ENCODE measurements at regions not wholly inside any gene's neighbourhood (a gene's known extent, or its start where the extent isn't known, plus 50 kb on each side); places are given as distances from the start of the nearest gene placed in this dataset.

GRCh38 chr3:152037297-152037696 is 163.9 kb downstream of the SUCNR1 start:
- no peak for TF ChIP-seq CTCF (conservative IDR thresholded peaks at IDR 0.05; ENCODE audit: control insufficient read depth, insufficient read depth, low read depth, low read length)
- DNase-seq (ENCODE audit: low read depth), result no peak
- H3K4me3 ChIP-seq (ENCODE audit: control insufficient read depth, low read depth, low read length), result no peak overlapping the region

GRCh38 chr3:152037953-152038352 is 164.5 kb downstream of the SUCNR1 start:
- H3K4me3 ChIP-seq (ENCODE audit: control insufficient read depth, low read depth, low read length), result no peak overlapping the region
- TF ChIP-seq CTCF (conservative IDR thresholded peaks at IDR 0.05; ENCODE audit: control insufficient read depth, insufficient read depth, low read depth, low read length), result no peak
- DNase-seq (ENCODE audit: low read depth), result peak; percentile 18

- DNase-seq (ENCODE audit: low read depth), result no peak
- no peak for TF ChIP-seq CTCF (conservative IDR thresholded peaks at IDR 0.05; ENCODE audit: control insufficient read depth, insufficient read depth, low read depth, low read length)
- no peak overlapping the region for H3K4me3 ChIP-seq (ENCODE audit: control insufficient read depth, low read depth, low read length)
Observed at GRCh38 chr3:152038490-152038889, 165.0 kb downstream of the SUCNR1 start.

- no peak overlapping the region for H3K4me3 ChIP-seq (ENCODE audit: control insufficient read depth, low read depth, low read length)
- TF ChIP-seq CTCF (conservative IDR thresholded peaks at IDR 0.05; ENCODE audit: control insufficient read depth, insufficient read depth, low read depth, low read length), result no peak
- no peak for DNase-seq (ENCODE audit: low read depth)
Observed at GRCh38 chr3:152039887-152040286, 166.4 kb downstream of the SUCNR1 start.

GRCh38 chr3:152040319-152040718 is 166.9 kb downstream of the SUCNR1 start:
- no peak for DNase-seq (ENCODE audit: low read depth)
- no peak for TF ChIP-seq CTCF (conservative IDR thresholded peaks at IDR 0.05; ENCODE audit: control insufficient read depth, insufficient read depth, low read depth, low read length)
- no peak overlapping the region for H3K4me3 ChIP-seq (ENCODE audit: control insufficient read depth, low read depth, low read length)

- no peak for DNase-seq (ENCODE audit: low read depth)
- no peak overlapping the region for H3K4me3 ChIP-seq (ENCODE audit: control insufficient read depth, low read depth, low read length)
- TF ChIP-seq CTCF (conservative IDR thresholded peaks at IDR 0.05; ENCODE audit: control insufficient read depth, insufficient read depth, low read depth, low read length), result no peak
Observed at GRCh38 chr3:152043620-152044019, 170.2 kb downstream of the SUCNR1 start.

- DNase-seq (ENCODE audit: low read depth), result no peak
- H3K4me3 ChIP-seq (ENCODE audit: control insufficient read depth, low read depth, low read length), result no peak overlapping the region
- no peak for TF ChIP-seq CTCF (conservative IDR thresholded peaks at IDR 0.05; ENCODE audit: control insufficient read depth, insufficient read depth, low read depth, low read length)
Observed at GRCh38 chr3:152046280-152046679, 172.8 kb downstream of the SUCNR1 start.
